ENCODE measurements at regions not wholly inside any gene's neighbourhood (a gene's known extent, or its start where the extent isn't known, plus 50 kb on each side); places are given as distances from the start of the nearest gene placed in this dataset.
A peak's percentile ranks its signal among the peaks of the same experiment; 100 is the strongest.

DNA sequence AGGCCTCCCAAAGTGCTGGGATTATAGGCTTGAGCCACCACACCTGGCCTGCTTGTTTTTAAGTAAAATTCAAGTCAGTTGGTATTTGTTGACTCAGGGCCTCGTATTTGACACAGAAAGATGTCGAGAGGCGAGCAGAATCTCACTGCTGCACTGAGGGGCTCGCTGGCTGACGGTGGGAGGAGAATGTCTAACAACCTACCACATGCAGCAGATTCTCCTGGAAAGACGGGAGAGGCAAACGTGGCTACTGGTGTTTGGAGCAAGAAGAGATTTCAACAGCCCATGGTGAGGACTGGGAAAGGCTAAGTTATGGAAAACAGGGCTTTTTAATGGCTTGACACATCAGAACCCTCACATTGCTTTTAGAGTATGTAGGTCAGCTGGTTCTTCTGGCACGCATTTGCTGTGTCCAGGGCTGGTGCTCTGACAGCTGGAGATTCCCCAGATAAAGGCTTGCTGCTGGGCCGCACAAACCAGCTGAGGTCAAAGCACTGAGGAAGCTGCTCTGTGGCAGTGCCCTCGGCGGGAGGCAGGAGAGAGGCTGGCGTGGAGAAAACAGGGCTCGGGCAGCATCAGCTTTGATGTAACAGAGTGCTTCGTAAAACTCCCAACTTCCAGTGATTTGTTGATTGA is 84.2 kb upstream of the FRMD1 start:
- Mint-ChIP-seq H3K36me3 (no peaks in the 10 kb centered on the region), H3K4me1 (peaks cover 0 to 5% (median under 1%) of the 10 kb centered on the region in 3 donors), H3K27me3 (peaks cover 0 to 5% (median 0%) of the 10 kb centered on the region in 3 donors), H3K9me3 (peaks cover 0 to 7% (median 2%) of the 10 kb centered on the region in 7 donors), H3K4me3 (peak overlapping the region in 3 of 8 donors; percentile 21 to 37 (median 32)), H3K27ac (no peak overlapping the region)
- no peak for ATAC-seq (ENCODE audit: low read depth in 2 of 2)
- DNase-seq: no peak

DNA sequence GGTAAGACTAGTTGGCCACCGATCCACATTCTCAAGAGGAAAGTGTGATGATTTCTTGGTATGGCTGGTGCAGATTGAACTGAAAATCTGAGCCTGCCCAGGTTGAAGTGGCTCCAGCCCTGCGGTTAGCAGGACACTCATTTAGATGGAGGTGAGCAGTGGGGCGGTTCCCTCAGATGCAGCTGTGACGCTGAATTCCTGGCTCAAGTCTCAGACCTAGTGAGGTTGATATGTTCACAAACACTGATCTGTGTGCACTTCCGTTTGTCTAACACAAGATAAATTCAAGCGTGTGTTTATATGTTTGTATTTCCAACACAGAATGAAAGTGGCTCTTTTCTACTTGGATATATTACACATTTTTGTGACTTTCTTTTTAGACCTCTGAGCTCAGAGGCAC is 83.4 kb upstream of the FRMD1 start:
- no peak for ATAC-seq (ENCODE audit: low read depth in 2 of 2)
- H3K4me3 Mint-ChIP-seq: no peak overlapping the region
- no peak overlapping the region for H3K27ac Mint-ChIP-seq
- H3K36me3 Mint-ChIP-seq: no peaks in the 10 kb centered on the region
- H3K9me3 Mint-ChIP-seq: no peaks in the 10 kb centered on the region
- H3K27me3 Mint-ChIP-seq: peaks cover 0 to 9% (median 0%) of the 10 kb centered on the region in 3 donors
- no peak for DNase-seq
- no peaks in the 10 kb centered on the region for H3K4me1 Mint-ChIP-seq

DNA sequence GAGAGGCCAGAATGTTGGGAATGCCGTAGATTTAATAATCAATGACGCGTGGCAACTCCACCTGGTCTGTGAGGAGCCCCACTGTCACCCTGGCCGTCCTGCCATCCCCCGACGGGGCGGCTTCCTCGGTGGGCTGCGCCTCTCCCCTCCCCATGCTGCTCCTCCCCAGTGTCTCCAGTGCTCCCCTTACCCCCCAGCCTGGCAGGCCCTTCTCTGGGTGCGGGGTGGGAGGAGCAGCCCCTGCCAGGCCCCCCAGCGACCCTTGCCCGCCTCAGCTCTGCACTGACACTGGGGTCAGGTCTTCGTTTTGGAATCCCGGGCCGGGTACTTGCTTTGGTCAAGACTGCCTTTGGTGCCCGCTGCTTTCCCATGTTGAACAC is 82.3 kb upstream of the FRMD1 start:
- Mint-ChIP-seq H3K4me3 (no peak overlapping the region), H3K9me3 (no peaks in the 10 kb centered on the region), H3K36me3 (no peaks in the 10 kb centered on the region), H3K27ac (no peak overlapping the region), H3K27me3 (peaks cover 0 to 13% (median under 1%) of the 10 kb centered on the region in 3 donors), H3K4me1 (no peaks in the 10 kb centered on the region)
- ATAC-seq (ENCODE audit: low read depth in 2 of 2) (no peak), DNase-seq (no peak)

DNA sequence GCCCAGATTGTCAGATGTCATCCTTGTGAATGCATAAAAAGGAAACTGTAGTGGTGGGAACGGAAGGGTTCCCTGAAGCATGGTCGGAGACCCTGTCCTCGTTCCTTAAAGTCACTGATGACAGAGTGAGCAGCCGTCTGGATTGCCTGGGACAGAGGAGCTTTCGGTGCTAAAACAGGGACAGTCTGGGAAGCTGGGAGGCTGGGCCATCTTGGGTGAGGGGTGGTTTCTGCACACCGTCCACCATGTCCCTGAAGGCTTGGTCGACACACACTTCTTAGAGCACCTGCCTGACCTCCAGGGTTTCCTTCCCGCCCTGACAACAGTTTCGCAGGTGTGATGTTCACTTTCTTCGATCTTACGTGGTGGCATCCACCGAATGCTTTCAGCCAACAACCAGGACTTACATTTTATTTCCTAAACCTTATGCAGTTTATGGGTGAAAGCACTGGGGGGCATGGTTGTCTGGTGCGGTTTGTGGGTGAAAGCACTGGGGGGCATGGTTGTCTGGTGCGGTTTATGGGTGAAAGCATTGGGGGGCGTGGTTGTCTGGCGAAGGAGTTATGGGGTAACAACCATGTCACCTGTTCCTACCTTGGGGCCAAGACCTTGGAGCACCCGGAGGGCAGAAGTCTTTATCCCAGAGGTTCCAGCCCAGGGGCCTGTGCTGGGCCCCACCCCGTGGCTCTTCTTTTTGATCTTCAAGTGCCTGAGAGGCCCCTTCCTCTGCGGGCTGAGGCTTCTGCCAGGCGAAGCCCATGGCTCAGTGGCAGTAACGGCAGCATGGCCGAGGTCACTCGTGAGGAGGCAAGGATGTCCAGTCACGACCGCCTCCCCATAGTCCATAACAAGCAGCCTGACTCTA is 81.7 kb upstream of the FRMD1 start:
- no peak for DNase-seq
- H3K4me3 Mint-ChIP-seq: peak overlapping the region in 1 of 8 donors; percentile 42
- ATAC-seq (ENCODE audit: low read depth in 2 of 2): no peak
- no peaks in the 10 kb centered on the region for H3K36me3 Mint-ChIP-seq
- H3K9me3 Mint-ChIP-seq: no peaks in the 10 kb centered on the region
- no peak overlapping the region for H3K27ac Mint-ChIP-seq
- peaks cover 0 to 13% (median 6%) of the 10 kb centered on the region in 3 donors for H3K27me3 Mint-ChIP-seq
- no peaks in the 10 kb centered on the region for H3K4me1 Mint-ChIP-seq

DNA sequence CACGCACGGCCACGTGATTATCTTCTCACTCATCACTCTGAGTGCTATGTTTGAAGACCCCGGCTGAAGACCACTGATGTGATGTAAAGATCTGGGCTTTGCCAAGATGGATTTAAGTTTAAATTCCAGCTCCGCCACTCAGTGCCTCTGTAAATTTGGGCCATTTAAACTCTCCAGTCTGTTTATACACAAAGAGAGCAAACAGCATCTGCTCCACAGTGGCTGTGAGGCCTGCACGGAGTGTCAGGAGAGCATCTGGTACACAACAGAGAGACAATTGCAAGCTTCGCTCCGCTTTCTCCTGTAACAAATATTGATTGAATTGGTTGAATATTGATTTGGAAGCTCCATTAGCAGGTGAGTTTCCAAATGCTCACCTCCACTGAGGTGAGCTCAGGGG is 80.5 kb upstream of the FRMD1 start:
- no peak overlapping the region for H3K27ac Mint-ChIP-seq
- H3K36me3 Mint-ChIP-seq: no peaks in the 10 kb centered on the region
- no peaks in the 10 kb centered on the region for H3K4me1 Mint-ChIP-seq
- H3K4me3 Mint-ChIP-seq: no peak overlapping the region
- ATAC-seq (ENCODE audit: low read depth in 2 of 2) (no peak), DNase-seq (no peak)
- H3K9me3 Mint-ChIP-seq: no peaks in the 10 kb centered on the region
- peaks cover 0 to 15% (median 6%) of the 10 kb centered on the region in 3 donors for H3K27me3 Mint-ChIP-seq

DNA sequence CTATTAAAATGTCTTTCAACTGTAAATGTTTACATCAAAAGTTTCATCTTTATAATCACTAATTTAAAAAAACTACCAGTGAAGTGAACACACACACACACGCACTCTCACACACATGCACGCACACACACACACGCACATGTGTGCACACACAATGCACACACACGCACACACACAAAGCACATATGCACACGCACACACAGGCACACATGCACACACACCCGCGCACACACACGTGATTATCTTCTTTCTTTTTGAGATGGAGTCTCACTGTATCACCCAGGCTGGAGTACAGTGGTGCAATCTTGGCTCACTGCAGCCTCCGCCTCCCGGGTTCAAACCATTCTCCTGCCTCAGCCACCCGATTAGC is 80.0 kb upstream of the FRMD1 start:
- Mint-ChIP-seq H3K27ac (no peak overlapping the region), H3K9me3 (no peaks in the 10 kb centered on the region), H3K4me1 (no peaks in the 10 kb centered on the region), H3K4me3 (no peak overlapping the region), H3K27me3 (peaks cover 0 to 20% (median 6%) of the 10 kb centered on the region in 3 donors), H3K36me3 (no peaks in the 10 kb centered on the region)
- DNase-seq: no peak
- no peak for ATAC-seq (ENCODE audit: low read depth in 2 of 2)

DNA sequence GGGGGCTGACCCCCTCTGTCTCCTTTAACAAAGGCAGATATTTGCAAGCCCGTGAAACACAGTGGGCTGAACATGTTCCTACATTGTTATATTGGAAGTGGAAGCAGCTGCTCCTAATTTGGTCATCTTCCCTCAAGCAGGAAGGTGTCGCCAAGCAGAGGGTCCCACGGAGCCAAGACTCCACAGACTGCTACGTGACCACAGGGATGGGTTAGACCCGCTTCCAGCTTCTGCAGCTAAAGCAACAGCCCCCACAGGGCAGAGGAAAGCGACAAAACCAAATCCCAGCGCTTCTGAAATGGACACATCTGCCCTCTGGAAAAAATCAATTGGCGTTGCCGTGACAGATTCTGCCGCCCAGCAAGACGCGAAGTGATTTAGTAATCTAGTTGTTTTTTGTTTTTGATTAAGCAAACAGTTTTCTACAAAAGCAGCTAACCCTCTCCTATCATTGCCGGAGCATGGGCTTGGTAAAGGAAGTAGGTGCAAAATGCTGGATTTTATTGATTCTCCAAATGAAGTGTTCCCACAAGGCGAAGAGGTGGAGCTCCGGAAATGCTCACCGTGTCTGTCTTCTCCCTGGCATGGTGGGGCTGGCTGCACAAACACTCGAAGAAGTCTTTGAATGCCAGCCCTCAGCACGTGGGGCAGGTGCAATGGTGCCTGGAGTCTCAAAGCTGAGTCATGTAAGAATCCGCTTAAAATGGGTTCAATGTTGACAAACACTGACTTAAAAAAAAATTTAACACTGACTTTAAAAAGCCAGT is 79.4 kb upstream of the FRMD1 start:
- Mint-ChIP-seq H3K4me1 (no peaks in the 10 kb centered on the region), H3K36me3 (no peaks in the 10 kb centered on the region), H3K27me3 (peaks cover 0 to 19% (median 6%) of the 10 kb centered on the region in 3 donors), H3K4me3 (no peak overlapping the region), H3K27ac (no peak overlapping the region), H3K9me3 (no peaks in the 10 kb centered on the region)
- ATAC-seq (ENCODE audit: low read depth in 2 of 2): no peak
- no peak for DNase-seq

DNA sequence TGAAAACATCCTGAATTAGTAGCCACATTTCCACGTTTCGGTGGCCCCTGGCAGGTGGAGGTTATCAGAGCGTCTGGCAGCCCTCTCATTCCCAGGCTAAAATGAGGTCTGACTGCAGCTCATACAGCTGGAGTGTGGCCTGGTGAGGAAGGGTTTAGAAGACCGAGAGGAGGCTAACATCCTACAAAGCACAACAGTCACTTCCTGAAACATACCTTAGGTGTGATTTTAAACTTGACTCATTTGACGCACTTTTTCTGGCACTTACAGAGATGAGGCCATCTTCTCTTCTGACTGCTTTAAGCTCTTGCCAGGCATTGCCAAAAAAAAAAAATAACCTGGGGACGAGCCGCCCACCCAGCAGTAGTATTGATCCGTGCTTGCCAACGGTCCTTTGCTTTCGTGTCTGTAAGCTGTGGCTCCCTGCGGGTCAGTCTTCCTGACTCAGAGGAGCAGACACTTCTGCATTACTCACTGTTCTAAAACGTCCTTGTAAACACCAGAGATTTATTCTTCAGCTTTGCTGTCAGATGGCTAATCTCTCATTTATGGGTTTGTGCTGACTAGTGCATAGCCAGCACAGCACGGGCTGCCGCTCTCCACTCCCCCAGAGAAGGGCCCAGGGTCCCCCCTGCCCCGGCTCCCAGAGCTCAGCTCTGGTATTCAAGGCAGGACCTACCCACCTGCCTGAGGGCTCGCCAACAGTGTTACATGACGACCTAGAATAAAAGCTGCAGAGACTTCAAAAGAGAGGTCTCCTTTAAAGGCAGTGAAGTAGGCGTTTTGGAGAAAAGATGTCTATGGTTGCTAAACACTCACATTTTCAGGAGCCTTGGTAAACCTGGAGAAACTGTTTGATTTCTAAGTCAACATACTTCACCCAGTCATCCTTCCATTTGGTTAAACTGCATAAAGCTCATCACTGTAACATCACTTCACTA is 78.5 kb upstream of the FRMD1 start:
- DNase-seq: no peak
- Mint-ChIP-seq H3K9me3 (no peaks in the 10 kb centered on the region), H3K27me3 (peaks cover 0 to 15% (median 6%) of the 10 kb centered on the region in 3 donors), H3K36me3 (no peaks in the 10 kb centered on the region), H3K4me1 (no peaks in the 10 kb centered on the region), H3K4me3 (no peak overlapping the region), H3K27ac (no peak overlapping the region)
- ATAC-seq (ENCODE audit: low read depth in 2 of 2): no peak

DNA sequence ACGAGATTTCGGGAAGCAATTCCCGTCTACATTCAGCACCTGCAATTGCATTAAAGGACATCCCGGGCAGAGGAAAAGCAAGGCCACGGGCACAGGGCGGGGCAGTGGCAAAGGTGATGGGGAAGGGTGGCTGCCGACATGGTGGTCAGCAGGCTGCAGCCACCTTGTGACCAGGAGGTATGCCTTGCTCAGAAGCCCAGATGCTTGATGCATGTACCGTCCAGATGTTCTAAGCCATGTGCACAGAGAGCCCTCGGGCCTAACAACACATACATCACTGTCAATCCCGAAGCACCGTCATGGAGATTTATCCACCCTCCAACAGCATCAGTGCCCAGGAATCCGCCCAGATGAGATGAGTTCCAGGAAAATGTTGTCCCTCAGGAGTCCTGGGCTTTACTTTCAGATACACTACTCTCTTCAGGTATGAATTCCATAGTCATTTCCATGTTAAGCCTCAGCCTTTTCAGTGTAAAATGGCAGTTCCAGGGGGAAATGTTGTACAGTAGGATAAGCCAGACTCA is 77.8 kb upstream of the FRMD1 start:
- no peaks in the 10 kb centered on the region for H3K9me3 Mint-ChIP-seq
- no peaks in the 10 kb centered on the region for H3K4me1 Mint-ChIP-seq
- no peak for ATAC-seq (ENCODE audit: low read depth in 2 of 2)
- H3K36me3 Mint-ChIP-seq: no peaks in the 10 kb centered on the region
- no peak for DNase-seq
- peaks cover 0 to 15% (median 6%) of the 10 kb centered on the region in 3 donors for H3K27me3 Mint-ChIP-seq
- H3K4me3 Mint-ChIP-seq: no peak overlapping the region
- H3K27ac Mint-ChIP-seq: no peak overlapping the region

DNA sequence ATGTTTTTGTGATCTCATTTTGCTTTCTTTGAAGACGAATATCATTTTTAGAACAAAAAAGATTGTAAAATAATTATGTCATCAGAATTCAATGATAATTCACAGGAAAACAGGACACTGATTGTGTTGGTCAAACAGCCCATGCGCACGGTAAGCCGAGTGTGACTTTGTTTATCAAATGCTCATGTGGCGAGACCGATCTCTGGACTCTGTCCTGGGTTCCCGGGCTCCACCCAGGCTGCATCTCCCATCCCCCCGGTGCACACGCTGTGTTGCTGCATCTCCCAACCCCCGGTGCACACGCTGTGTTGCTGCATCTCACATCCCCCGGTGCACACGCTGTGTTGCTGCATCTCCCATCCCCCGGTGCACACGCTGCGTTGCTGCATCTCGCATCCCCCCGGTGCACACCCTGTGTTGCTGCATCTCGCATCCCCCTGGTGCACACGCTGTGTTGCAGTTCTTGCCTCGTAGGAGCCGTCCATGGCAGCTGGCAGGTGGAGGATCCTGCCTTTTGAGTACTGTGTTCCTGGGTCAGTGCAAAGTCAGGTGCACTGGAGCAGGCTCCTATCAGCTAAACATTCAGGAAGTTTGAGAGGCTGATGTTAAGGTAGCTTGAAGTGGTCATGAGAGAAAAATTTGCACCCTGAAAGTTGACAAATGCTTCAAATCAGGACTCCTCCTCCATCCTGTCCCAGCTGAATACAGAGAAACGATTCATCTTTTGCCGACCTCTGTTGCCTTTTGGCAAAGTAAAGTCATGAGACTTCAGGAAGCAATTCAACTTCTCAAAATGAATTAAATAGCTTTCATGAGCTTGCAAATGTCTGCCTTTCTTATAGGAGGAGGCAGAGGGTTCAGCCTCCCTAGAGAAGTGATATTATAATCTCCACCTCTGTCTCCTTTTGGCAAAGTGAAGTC is 77.1 kb upstream of the FRMD1 start:
- no peak overlapping the region for H3K27ac Mint-ChIP-seq

DNA sequence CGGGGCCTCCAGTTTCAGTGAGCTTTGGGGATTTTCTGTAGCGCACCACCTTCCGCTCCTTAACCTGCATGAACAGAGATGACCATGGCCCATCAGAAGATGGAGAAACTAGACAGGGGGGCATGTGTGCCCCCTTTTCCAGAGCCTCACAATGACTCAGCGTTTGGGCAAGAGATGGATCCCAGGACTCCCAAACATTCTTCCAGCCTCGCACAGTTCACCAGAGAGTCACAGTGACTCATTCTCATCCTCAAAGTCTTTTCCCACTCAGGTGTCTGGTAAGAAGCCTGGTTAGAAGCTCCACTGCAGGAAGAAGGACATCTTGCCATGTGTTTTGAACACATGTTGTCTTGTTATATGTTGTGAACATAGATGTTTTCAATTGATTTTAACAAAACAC is 76.2 kb upstream of the FRMD1 start:
- Mint-ChIP-seq H3K27ac (no peak overlapping the region), H3K27me3 (peaks cover 0 to 16% (median 13%) of the 10 kb centered on the region in 3 donors), H3K4me3 (no peak overlapping the region), H3K36me3 (no peaks in the 10 kb centered on the region), H3K4me1 (no peaks in the 10 kb centered on the region), H3K9me3 (no peaks in the 10 kb centered on the region)
- DNase-seq (no peak), ATAC-seq (ENCODE audit: low read depth in 2 of 2) (no peak)

More for the DNA sequence above, 77.1 kb upstream of the FRMD1 start:
- ATAC-seq (ENCODE audit: low read depth in 2 of 2) (no peak), DNase-seq (no peak)
- Mint-ChIP-seq H3K4me1 (no peaks in the 10 kb centered on the region), H3K36me3 (no peaks in the 10 kb centered on the region), H3K27me3 (peaks cover 0 to 15% (median 6%) of the 10 kb centered on the region in 3 donors), H3K4me3 (no peak overlapping the region), H3K9me3 (no peaks in the 10 kb centered on the region)
